ENCODE measurements at regions not wholly inside any gene's neighbourhood (a gene's known extent, or its start where the extent isn't known, plus 50 kb on each side); places are given as distances from the start of the nearest gene placed in this dataset.

GRCh38 chr7:21066221-21066620 lies 279.5 kb upstream of the SP8 start:
- ChIA-PET SMC1A (ENCODE audit: uncharacterized antibody, unreplicated experiment) (no interaction called here), CTCF (no interaction called here), POLR2A (no interaction called here), RAD21 (ENCODE audit: unreplicated experiment) (no interaction called here)
- Histone ChIP-seq H3K27ac (ENCODE audit: control insufficient read depth, insufficient read depth) (no peak overlapping the region), H3K36me3 (ENCODE audit: control insufficient read depth in 2 of 2, insufficient read depth in 2 of 2, low read length in 1 of 2) (no peaks in the 10 kb centered on the region), H3K9ac (ENCODE audit: control insufficient read depth, insufficient read depth, low read length) (no peak overlapping the region), H3K79me2 (ENCODE audit: control insufficient read depth, insufficient read depth, low read length) (no peaks in the 10 kb centered on the region), H2AFZ (ENCODE audit: control insufficient read depth, low read depth, low read length) (no peak overlapping the region), H3K9me3 (replicated peaks; ENCODE audit: control insufficient read depth, insufficient read depth, low read length) (no peaks in the 10 kb centered on the region), H4K20me1 (ENCODE audit: control insufficient read depth, insufficient read depth) (no peaks in the 10 kb centered on the region), H3K4me3 (no peak overlapping the region), H3K4me2 (ENCODE audit: control insufficient read depth, insufficient read depth) (no peak overlapping the region), H3K4me1 (ENCODE audit: control insufficient read depth, insufficient read depth, low read length) (no peaks in the 10 kb centered on the region), H3K27me3 (replicated peaks in 1 of 2; ENCODE audit: control insufficient read depth in 2 of 2, insufficient read depth in 2 of 2, low read length in 1 of 2) (no peaks in the 10 kb centered on the region)
- no TSS peak for BruUV-seq (replicated peaks)
- ATAC-seq (no peak), DNase-seq (ENCODE audit: low read depth, low spot score) (no peak), FAIRE-seq (no peak)
- WGBS (ENCODE audit: insufficient coverage, insufficient replicate concordance, low lambda C conversion rate, missing lambda C conversion rate) = 22% methylated on average over 4 of the region's 4 CpGs
- in situ Hi-C loops (cut with MboI) = no loop called here
- intact Hi-C loops (cut with micrococcal nuclease; ENCODE audit: unreplicated experiment) = no loop called here
- TF ChIP-seq ZBTB40 (IDR thresholded peaks at IDR 0.05; ENCODE audit: borderline replicate concordance) (no peak), NFXL1 (IDR thresholded peaks at IDR 0.05; ENCODE audit: borderline replicate concordance) (no peak), STAT3 (IDR thresholded peaks at IDR 0.05; ENCODE audit: low read depth, low read length) (no peak), STAT1 (conservative IDR thresholded peaks at IDR 0.05) (no peak), CTCF (IDR thresholded peaks at IDR 0.05 in 2 of 3, conservative IDR thresholded peaks at IDR 0.05 in 1 of 3; ENCODE audit: control insufficient read depth in 2 of 3, extremely low read depth in 1 of 3, insufficient read depth in 1 of 3, low read depth in 3 of 3, low read length in 3 of 3) (no peak), BRCA1 (IDR thresholded peaks at IDR 0.05; ENCODE audit: low read depth, low read length) (no peak), ZNF592 (IDR thresholded peaks at IDR 0.05) (no peak), TAF1 (IDR thresholded peaks at IDR 0.05; ENCODE audit: borderline replicate concordance, low read depth, low read length) (no peak), IRF5 (IDR thresholded peaks at IDR 0.05; ENCODE audit: borderline replicate concordance) (no peak), PML (IDR thresholded peaks at IDR 0.05; ENCODE audit: low read length) (no peak), TCF12 (IDR thresholded peaks at IDR 0.05; ENCODE audit: low read depth, low read length) (no peak), USF2 (IDR thresholded peaks at IDR 0.05; ENCODE audit: borderline replicate concordance, low read depth, low read length) (no peak)
